ENCODE measurements at regions not wholly inside any gene's neighbourhood (a gene's known extent, or its start where the extent isn't known, plus 50 kb on each side); places are given as distances from the start of the nearest gene placed in this dataset.
"Not testable (repeated sequence)": the region's sequence is repeated elsewhere in the genome, so short reads cannot be mapped to it uniquely, and the experiment has no call there.

DNA sequence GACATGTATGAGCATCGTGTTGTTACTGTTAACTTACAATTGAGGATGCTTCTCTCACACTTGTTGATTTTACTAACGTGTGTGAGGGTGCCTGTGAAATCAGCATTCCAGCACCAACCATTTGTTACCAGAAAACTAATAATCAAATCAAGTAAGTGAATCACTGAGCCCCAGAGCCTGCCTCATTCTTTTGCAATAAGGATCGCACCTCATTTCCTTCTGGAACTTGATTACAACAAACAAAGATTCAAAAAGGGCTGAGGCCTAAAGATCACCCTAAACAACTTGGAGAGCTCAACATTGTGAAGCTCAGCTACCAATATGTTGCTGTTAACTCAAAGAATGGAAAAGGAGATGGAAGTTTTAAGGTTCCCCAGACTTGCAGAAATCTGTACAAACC is 274.7 kb downstream of the TFAP2A start:
- no peak for DNase-seq
- intact Hi-C loops (cut with DNase I; ENCODE audit: low total_unique reads) (no loop called here), in situ Hi-C loops (cut with MboI; ENCODE audit: low sequenced_read_pairs in 4 of 4) (no loop called here)
- Histone ChIP-seq H3K27ac (no peak overlapping the region), H3K27me3 (no peaks in the 10 kb centered on the region), H3K4me1 (no peaks in the 10 kb centered on the region), H3K9me3 (no peaks in the 10 kb centered on the region), H3K4me3 (no peak overlapping the region), H3K36me3 (no peaks in the 10 kb centered on the region)
- ATAC-seq, result no peak
- TF ChIP-seq CTCF (IDR thresholded peaks at IDR 0.05 in 4 of 5, conservative IDR thresholded peaks at IDR 0.05 in 1 of 5) (no peak), POLR2A (IDR thresholded peaks at IDR 0.05) (no peak)

- Histone ChIP-seq H3K4me1 (no peaks in the 10 kb centered on the region), H3K4me3 (no peak overlapping the region), H3K27me3 (no peaks in the 10 kb centered on the region), H3K27ac (no peak overlapping the region), H3K36me3 (no peaks in the 10 kb centered on the region), H3K9me3 (no peaks in the 10 kb centered on the region)
- in situ Hi-C loops (cut with MboI; ENCODE audit: low sequenced_read_pairs in 4 of 4), result no loop called here
- intact Hi-C loops (cut with DNase I; ENCODE audit: low total_unique reads), result no loop called here
- TF ChIP-seq POLR2A (IDR thresholded peaks at IDR 0.05) (no peak), CTCF (IDR thresholded peaks at IDR 0.05 in 4 of 5, conservative IDR thresholded peaks at IDR 0.05 in 1 of 5) (no peak)
- DNase-seq (no peak), ATAC-seq (no peak)
These were observed 276.0 kb downstream of the TFAP2A start for GRCh38 chr6:10138917-10139316.

GRCh38 chr6:10136636-10137035 is 278.2 kb downstream of the TFAP2A start:
- H3K36me3 ChIP-seq, result no peaks in the 10 kb centered on the region
- in situ Hi-C loops (cut with MboI; ENCODE audit: low sequenced_read_pairs in 4 of 4), result no loop called here
- H3K27ac ChIP-seq, result no peak overlapping the region
- no peaks in the 10 kb centered on the region for H3K27me3 ChIP-seq
- intact Hi-C loops (cut with DNase I; ENCODE audit: low total_unique reads), result no loop called here
- ATAC-seq (no peak), DNase-seq (no peak)
- H3K4me3 ChIP-seq, result no peak overlapping the region
- H3K4me1 ChIP-seq, result no peaks in the 10 kb centered on the region
- no peak for TF ChIP-seq POLR2A (IDR thresholded peaks at IDR 0.05)
- no peak for TF ChIP-seq CTCF (IDR thresholded peaks at IDR 0.05 in 4 of 5, conservative IDR thresholded peaks at IDR 0.05 in 1 of 5)
- no peaks in the 10 kb centered on the region for H3K9me3 ChIP-seq

DNA sequence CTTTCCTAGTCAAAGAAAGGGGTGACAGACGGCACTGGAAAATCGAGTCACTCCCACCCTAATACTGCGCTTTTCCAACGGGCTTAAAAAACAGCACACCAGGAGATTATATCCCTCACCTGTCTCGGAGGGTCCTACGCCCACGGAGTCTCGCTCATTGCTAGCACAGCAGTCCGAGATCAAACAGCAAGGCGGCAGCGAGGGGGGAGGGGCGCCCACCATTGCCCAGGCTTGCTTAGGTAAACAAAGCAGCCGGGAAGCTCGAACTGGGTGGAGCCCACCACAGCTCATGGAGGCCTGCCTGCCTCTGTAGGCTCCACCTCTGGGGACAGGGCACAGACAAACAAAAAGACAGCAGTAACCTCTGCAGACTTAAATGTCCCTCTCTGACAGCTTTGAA is 280.7 kb downstream of the TFAP2A start:
- in situ Hi-C loops (cut with MboI; ENCODE audit: low sequenced_read_pairs in 4 of 4); H3K27me3 ChIP-seq; H3K4me3 ChIP-seq; intact Hi-C loops (cut with DNase I; ENCODE audit: low total_unique reads); H3K9me3 ChIP-seq; DNase-seq; H3K36me3 ChIP-seq; H3K4me1 ChIP-seq; ATAC-seq; H3K27ac ChIP-seq: not testable (repeated sequence)

GRCh38 chr6:10128721-10129120 is 286.2 kb downstream of the TFAP2A start:
- intact Hi-C loops (cut with DNase I; ENCODE audit: low total_unique reads), result no loop called here
- no peaks in the 10 kb centered on the region for H3K4me1 ChIP-seq
- H3K36me3 ChIP-seq, result no peaks in the 10 kb centered on the region
- no peak overlapping the region for H3K4me3 ChIP-seq
- no peaks in the 10 kb centered on the region for H3K9me3 ChIP-seq
- no peaks in the 10 kb centered on the region for H3K27me3 ChIP-seq
- DNase-seq (no peak), ATAC-seq (no peak)
- no peak overlapping the region for H3K27ac ChIP-seq
- no peak for TF ChIP-seq POLR2A (IDR thresholded peaks at IDR 0.05)
- TF ChIP-seq CTCF (IDR thresholded peaks at IDR 0.05 in 4 of 5, conservative IDR thresholded peaks at IDR 0.05 in 1 of 5), result no peak
- in situ Hi-C loops (cut with MboI; ENCODE audit: low sequenced_read_pairs in 4 of 4), result no loop called here

All from gastrocnemius medialis (tissue), 4 donors.